OCI-LY1 (cell line): ENCODE measurements at regions not wholly inside any gene's neighbourhood (a gene's known extent, or its start where the extent isn't known, plus 50 kb on each side); places are given as distances from the start of the nearest gene placed in this dataset.

Experiments used
- EZH2 ChIP-seq: fragments of 200-600 bp; sonication (generic), shearing (Covaris generic); IDR thresholded peaks from 2 replicates; pipeline ENCODE4 v1.8.0; 2017; ENCODE audit warnings: borderline replicate concordance, mixed run types, mild to moderate bottlenecking, antibody characterized with exemption, low read length, moderate library complexity, mixed read lengths
- TF ChIP-seq, protein P1 (sequence below): fragments of 200-600 bp; sonication (generic), shearing (Covaris generic); IDR thresholded peaks from 2 replicates; pipeline ENCODE4 v1.5.1; 2017; ENCODE audit warnings: mild to moderate bottlenecking, antibody characterized with exemption, low read length, moderate library complexity, mixed read lengths

GRCh38 chr4:160894128-160894527, 1269.7 kb downstream of the FSTL5 start:
- TF ChIP-seq, protein P1, sequence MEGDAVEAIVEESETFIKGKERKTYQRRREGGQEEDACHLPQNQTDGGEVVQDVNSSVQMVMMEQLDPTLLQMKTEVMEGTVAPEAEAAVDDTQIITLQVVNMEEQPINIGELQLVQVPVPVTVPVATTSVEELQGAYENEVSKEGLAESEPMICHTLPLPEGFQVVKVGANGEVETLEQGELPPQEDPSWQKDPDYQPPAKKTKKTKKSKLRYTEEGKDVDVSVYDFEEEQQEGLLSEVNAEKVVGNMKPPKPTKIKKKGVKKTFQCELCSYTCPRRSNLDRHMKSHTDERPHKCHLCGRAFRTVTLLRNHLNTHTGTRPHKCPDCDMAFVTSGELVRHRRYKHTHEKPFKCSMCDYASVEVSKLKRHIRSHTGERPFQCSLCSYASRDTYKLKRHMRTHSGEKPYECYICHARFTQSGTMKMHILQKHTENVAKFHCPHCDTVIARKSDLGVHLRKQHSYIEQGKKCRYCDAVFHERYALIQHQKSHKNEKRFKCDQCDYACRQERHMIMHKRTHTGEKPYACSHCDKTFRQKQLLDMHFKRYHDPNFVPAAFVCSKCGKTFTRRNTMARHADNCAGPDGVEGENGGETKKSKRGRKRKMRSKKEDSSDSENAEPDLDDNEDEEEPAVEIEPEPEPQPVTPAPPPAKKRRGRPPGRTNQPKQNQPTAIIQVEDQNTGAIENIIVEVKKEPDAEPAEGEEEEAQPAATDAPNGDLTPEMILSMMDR, result no peak
- no peak for TF ChIP-seq EZH2
